ENCODE measurements at regions not wholly inside any gene's neighbourhood (a gene's known extent, or its start where the extent isn't known, plus 50 kb on each side); places are given as distances from the start of the nearest gene placed in this dataset.

DNA sequence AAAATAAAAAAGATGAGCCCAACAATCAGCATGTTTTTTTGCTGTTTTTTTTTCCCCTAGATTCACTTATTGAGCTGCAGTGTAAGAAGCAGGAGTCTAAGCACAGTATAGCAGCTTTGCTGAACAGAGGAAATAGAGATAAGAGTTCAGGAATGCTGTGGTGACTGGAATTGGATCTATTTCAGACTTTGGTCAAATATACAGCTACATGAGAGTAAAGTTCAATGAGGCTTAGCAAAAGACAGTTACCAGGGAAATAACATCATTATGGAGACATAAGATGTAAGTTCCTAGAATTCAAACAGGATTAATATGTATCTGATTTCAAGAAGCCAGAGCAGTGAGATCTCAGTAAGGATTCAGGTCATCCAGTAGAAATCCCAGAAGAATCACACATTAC lies 613.0 kb downstream of the RPS29 start:
- no peak for DNase-seq

DNA sequence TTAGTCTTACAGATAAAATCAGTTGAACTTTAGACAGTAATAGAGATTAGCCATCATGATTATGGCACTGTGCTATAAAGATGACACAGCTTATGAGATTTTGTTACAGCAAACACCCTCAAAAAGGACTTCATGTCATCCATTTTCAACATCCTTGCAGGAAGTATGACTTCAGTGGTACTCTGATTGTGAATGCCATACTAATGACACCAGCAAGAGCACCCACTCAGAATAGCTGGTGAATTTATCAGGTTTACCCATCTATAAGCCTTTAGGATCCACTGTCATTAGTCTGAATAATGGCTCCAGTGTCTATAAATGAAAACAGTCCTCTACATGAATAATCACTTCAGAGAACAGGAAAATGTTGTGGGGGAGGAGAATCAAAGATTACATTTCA lies 615.2 kb downstream of the RPS29 start:
- DNase-seq, result no peak

DNA sequence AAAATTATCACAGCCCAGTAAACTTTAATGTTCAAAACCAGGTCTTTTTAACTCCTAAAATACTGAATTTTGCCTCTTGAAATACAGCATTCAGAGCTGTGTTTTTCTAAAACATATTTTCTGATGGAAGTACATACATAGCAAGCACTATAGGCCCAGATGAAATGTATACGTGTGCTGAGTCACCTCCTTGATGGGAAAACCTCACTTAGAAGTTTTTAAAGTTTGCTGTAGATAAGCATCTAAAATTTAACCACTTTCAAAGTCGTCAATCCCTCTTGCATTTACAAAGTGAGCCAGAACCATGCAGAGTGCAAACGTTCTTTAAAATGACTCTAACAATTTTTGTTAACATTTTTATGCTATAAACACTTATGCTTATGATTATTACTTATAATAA lies 618.8 kb downstream of the RPS29 start:
- DNase-seq, result no peak

DNA sequence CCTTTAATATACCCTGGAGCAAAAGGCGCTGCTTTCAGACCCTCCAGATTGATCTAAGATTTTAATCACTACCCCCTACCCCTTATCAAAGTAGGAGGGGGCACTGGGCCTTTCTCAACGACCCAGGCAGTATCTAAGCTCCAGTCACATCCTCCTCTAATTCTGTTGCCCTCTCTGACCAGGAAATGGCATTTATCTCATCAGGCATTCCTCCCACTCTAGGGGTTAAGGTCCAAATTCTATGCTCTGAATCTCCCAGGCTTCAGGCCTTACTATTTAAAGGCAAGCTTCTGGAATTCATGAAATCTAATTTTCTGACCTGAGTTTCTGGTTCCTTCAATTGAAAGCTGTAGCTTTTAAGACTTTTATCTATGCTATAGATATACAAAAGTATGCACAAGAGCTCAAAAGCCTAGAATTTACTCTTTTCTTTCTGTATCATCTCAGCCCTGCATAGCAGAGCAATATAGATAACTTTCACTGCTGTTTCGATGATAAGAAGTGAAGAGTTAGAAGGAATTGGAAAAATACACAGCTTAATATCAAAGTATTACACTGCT lies 622.9 kb downstream of the RPS29 start:
- no peak for DNase-seq

DNA sequence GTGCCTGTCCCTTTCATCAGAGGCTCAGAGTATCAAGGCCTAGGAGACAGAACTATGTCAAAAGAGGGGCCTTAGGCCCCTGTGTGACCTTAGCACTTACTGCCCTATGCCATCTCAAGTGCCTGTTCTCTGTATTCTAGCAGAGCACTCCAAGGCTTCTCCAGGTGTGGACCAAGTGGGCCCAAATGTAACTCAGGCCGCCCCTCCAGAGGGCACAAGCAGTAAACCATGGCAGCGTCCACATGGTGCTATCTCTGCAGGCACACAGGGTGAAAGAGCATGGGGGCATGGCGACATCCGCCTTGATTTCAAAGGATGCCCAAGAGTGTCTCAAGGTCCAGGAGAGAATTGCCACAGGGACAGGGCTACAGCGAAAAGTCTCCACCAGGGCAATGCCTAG lies 628.7 kb downstream of the RPS29 start:
- no peak for DNase-seq

DNA sequence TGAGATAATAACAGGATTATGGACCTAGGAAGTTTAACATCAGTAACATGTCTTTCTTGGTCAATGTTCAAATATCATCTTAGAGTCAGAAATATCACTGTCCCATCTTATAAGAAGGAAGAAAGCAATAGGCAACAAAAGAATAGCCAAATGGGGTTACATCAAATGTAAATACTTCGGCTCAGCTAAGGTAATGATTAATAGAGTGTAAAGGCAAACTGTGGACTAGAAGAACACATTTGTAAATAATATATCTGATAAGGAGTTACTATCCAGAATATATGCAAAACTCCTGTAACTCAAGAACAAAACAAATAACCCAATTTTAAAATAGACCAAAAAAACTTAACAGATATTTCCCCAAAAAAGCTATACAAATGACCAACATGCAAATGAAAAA lies 630.3 kb downstream of the RPS29 start:
- no peak for DNase-seq

DNA sequence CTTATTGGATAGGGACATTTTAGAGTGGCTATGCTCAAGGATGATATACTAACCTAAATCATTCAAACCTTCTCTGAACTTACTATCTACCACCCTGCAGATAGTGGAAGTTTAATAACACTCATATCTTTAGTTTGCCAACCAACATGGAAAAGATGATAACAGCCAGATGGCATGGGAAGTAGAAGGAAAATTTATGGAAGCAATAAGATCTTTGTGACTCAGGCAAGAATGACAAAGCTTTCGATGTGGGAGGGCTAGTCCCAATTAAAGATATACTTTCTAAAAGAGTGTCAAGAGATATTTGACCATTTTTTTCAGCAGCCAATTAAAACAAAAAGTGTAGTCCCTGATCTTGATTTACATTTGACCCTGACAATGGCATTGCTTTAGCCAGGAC lies 631.7 kb downstream of the RPS29 start:
- no peak for DNase-seq

DNA sequence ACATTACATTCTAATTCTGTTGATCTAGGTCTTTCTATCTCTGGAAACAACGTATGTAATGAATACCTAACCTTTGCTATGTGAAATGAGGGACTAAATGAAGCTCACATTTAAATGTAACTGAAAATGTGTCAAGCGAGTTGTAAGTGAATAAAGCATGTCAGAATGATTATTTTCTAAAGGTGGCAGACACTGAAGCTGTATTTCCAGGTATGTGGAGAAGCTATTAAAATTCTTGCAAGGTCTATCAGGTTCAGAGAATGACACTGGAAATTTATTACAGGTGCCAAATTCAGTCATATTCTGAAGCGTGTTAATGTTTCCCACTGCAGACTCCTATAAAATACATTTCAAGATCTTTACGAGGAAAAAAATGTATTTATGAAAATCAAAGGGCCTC lies 641.4 kb downstream of the RPS29 start:
- no peak for DNase-seq

DNA sequence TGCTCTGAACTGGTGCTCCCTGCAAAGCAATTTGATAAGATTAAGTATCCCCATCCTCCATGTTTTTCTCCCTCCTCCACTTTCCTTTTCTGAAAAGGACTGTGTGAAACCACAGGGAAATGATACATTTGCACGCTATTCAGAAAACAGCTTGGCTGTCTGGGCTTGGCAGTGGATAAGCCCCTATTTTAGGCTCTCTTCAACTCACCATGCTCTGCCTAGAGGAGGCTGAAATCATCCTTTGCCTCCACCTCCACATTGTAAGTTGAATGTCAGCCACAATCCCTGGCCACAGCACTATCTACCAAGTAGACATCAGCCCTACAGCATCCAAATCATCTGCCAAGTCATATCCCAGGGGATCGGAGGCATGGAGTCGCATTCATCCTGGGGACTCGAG lies 642.3 kb downstream of the RPS29 start:
- no peak for DNase-seq

DNA sequence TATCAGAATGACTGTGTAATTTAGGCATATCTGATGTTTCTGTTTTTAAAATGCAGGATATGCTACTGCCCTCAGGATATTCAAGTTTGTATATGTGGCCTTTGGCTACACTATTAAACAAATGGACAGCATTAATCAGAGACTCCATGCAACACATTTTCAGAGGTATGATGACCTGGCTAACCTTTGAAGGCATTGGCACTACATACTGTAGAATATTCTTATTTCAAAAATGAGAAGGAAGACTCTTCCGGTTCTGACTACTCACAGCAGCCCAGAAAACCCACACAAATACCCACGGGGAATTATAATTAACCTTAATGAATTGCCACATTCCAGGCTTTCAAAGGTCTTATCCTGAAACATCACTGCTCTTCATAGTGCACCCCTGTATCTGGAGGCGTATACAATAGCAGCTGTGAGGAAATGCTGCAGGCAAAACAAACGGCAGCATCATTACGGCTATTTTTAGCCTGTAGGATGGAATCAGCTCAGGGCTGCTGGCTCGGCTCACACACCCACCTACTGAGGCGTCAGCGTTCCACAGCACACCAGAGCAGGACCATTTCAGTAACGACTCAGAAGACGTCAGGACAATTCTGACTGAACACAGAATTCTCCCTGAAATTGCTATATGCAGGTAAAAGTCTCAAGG lies 648.5 kb downstream of the RPS29 start:
- no peak for DNase-seq

DNA sequence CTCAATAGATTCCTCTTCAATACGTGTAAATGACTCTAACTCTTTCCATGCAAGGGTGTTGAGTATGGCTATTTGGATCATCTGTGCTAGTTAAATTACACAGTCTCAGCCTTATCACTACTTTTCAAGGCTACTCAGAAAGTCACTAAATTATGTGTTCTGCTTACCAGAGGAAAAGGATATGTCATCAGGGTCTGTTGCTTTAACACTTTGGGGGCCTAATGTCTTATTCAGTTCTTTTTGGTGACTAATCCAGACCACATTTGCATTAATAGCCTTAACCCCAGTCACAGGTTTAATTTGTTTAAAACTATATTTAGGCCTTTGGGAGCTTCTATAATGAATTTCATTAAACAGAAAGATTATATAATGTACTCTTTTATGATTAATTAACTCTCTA lies 649.3 kb downstream of the RPS29 start:
- DNase-seq, result no peak

DNA sequence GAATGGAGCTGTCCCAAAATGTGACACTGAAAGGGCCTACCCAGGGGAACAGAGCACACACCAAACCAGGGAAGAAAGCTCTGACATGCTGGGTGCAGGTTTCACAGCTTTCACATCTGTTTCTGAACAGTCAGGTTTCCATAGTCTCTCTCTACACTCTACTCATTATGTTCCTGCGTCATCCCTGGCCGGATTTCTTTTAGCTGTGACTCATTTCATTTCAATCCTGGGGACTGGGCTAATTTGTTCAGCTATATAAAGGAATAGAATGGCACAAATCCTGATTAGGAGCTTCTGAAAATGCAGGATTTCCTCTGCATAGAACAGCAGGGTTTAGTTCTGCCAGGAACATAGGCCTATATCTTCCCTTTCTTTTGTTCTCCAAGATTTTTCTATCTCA lies 649.8 kb downstream of the RPS29 start:
- no peak for DNase-seq

DNA sequence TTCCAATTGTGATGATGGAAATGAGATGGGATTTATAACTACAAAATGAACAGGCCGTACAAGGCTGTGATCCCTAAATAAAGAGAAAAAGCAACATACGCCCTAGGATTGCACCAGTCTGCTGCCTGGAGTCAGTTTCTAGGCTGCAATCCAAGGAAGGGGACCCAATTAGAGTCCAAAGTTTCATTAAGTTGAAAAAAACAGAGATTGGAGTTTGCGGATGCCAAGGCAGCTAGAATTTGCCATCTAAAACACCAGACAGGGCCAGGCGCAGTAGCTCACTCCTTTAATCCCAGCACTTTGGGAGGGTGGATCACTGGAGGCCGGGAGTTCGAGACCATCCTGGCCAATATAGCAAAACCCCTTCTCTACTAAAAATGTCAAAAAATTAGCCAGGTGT lies 661.0 kb downstream of the RPS29 start:
- DNase-seq, result no peak

DNA sequence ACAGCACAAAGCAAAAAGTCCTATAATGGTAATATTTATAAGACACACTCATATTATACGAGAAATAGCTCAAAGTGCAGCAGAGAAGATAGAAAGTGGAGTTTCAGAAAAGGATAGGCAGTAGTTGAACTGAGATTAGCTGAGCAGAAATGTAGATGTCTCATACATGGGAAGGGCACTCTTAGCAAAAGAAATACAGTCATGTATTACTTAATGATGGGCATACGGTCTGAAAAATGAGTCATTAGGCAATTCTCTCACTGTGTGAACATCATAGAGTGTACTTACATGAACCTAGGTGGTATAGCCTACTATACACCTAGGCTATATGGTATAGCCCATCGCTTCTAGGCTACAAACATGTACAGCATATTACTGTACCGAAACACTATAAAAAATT lies 671.3 kb downstream of the RPS29 start:
- no peak for DNase-seq

DNA sequence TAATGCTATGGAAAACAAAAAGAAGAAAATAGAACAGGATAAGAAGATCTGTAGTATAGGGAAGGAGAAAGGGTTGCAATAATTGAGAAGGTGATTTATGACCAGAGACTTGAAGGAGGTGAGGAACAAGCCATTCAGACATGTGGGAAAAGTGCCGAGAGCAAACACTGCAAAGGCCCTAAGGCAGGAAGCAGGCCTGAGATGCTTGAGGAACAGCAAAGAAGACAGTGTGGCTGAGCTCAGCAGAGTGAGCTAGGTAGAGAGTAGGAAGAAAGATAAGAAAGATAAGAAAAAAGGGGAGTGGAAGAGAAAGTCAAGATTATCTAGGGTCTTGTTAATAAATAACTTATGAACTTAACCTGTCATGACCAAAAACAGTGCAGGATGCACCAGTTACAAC lies 671.8 kb downstream of the RPS29 start:
- no peak for DNase-seq

DNA sequence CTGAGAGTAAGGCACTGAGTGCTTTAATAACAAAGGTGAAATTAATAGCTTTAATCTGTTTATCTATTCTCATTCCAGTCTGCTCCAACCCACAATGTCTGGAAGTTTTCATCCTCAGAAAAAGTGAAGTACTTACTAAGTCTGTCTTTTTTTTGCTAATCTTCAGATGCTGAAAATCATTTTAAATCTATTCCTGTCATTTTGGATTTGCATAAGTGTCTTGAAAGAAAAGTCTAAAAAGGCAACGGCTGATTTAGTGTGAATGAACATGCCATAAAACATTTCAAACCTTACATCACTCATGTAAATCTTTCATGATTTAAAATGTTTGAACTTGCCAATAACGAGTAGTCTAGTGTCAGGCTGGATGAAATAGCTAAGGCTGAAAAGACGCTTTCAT lies 685.6 kb downstream of the RPS29 start:
- peak; percentile 10 for DNase-seq

DNA sequence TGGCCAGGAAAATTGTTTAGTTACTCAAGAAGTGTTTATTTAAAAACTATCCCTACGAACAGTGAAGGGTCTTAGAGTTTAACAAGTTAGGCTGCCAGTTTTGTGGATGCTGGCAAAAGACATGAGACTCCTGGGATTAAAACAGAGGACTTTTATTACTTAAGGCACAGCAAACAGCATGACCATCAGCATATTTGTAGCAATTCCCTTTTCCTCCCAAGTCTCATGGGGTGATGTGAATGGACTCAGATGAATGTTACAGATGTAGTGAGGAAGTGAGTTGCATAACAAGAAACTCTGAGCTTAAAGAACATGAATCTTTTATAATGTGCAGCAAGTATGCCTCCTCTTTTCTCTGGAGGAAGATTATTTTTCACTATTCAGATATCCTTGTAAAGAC lies 695.8 kb downstream of the RPS29 start:
- no peak for DNase-seq

DNA sequence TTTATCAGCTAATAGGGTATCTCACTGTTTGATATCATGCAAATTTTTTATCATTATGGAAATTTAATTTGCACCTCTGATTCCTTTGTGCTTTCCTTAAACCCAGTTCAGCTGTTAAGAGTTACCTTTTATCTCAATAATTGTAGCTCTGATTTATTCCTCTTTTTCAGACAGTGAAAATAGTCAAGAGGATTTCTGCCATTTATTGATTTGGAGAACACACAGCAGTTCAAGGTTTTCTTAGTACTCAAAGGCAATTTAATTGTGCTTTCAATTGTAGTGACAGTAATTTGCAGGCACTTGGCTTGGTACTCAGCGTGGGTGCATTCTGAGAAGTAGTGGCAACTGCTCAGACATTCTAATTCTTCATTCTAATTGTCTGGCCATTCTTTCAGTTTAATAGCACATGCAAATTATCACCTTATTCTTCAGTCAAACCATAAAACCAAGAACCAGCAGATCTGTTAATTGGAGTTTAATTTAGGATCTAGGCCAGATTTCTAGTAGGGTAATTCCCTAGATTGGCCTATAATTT lies 709.3 kb downstream of the RPS29 start:
- DNase-seq, result no peak

DNA sequence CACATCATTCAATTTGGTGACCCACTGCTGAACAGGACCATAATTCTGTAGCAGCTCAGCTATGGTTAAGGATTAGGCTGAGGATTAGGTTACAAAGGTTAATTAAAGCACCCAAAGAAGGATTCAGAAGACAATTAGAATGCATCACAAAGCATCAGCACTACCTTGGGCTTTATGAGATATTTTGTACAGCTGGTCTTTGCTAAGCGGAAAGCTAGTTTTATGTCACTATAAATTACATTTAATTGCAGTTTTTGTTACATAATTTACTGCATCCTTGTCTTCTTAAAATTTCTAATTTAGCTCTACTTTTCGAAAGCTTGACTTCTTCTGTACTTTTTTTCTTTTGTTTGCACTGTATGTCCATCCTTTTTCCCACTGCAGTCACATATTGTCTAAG lies 711.5 kb downstream of the RPS29 start:
- DNase-seq, result peak; percentile 18

DNA sequence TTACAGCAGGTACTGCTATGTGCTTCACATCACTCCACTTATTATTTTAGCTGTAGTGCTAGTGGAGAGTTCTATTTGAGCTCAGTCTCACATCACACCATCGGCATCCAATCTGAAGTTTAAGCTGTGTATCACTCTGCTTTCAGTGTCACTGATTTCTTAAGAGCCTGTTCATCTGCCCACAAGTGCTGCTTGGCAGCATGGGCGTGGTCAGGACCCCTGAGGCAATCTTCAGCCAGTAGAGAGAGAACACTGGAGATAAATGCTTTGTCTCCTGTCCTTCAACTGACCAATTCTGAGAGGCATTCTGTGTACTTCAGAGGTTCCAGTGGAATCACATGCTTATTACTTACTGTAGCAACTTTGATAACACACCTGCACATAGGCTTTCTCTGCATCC lies 728.8 kb downstream of the RPS29 start:
- DNase-seq, result peak; percentile 8

DNA sequence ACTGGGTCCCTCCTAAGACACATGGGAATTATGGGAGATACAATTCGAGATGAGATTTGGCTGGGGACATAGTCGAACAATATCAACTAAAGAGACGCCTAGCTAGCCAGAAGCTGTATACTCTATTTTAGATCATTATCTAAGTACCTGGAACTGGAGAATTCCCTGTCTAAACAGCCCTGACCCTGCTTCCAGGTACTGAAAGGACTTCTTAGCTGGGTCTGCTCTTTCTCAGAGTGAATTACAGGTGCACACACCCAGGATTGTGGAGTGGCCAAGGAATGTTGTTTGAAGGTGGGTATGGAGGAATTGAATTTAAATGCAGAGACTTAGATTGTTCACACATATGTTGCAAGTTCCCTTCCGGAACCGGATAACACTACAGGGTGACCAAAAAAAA lies 733.0 kb downstream of the RPS29 start:
- no peak for DNase-seq

DNA sequence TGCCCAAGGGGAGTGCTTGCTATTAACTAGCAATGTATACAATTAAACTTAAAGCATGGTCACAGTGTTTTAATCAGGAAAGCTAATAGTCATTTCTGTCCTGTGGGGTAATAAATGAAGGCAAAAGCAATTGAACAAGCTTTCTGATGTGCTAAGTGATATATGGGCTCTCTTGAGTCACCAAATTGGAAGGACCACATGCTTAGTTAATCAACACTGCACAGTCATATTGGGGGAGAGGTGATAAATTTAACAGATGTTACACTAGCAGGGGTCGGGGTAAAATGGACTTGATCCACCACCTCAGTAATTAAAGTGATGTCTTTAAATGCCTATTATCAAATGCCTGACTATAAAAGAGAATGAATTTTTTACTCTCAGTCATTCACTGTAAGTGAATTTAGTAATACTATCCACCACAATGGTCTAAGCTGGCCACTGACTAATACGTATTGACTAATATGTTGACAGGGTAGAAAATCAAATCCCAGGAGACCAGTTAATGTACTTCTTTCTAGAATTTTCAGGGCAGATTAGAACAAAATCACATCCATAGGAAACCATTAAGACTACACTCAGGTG lies 736.3 kb downstream of the RPS29 start:
- peak; percentile 58 for DNase-seq

DNA sequence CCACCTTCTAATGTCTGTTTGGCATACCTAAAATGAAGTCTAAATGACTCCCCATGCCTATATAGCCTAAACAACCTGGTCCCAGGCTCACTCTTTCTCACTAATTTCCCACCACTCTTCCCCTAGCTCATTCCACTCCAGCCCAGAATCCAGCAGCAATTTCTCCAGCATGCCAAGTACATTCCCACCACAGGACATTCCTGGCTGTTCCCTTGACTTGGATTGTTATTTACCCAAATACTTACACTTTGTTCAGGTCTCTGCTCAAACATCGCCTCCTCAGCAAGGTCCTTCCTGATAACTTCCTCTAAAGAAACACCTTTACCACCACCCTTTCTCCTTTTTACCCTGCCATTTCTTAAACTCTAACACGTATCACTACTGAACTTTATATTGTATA lies 743.4 kb downstream of the RPS29 start:
- no peak for DNase-seq

DNA sequence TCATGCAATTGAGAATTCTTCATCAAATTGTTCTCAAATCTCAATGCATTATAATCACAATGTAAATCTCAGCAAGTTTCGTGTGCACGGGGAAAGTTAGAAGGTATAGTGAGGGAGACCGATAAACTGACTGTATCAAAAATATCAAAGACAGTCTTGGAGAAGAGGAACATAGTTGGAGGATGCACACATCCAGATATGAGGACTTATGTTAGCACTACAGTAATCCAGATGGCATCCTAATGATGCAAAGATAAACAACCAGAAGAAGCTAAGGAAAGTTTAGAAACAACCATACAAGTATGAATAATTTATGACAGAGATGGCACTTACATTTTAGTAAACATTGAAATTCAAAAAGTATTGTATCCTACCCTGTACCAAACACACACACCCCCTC lies 760.1 kb downstream of the RPS29 start:
- DNase-seq, result no peak

DNA sequence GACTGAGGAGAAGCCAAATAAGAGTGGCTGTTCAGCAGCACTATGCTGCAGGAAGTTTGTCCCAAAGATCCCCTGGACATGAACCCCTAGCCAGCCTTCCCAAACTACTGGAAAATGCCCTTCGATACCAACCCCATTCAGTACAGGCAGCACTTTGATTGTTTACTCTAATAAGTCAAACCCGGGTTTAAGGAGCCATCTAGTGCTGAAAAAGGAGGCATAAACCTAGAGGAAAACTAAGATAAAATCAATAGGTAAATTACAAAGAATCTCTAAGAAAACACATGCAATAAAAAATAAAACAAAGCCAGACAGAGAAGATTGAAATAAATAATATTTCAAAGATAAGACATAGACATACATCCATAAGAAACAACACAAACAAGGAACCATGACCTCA lies 771.6 kb downstream of the RPS29 start:
- no peak for DNase-seq

Data from NCI-H524 treated with DMSO at 0.1 percent for 48 hours (cell line).